LNCaP clone FGC (cell line): ENCODE measurements at regions not wholly inside any gene's neighbourhood (a gene's known extent, or its start where the extent isn't known, plus 50 kb on each side); places are given as distances from the start of the nearest gene placed in this dataset.
A peak's percentile ranks its signal among the peaks of the same experiment; 100 is the strongest.

Experiments
- DNase-seq: peaks from one replicate; pipeline ENCODE4 v3.0.0-alpha.2; 2011; ENCODE audit warnings: low read depth
- H3K4me3 ChIP-seq: 2 replicates; pipeline ENCODE4 v1.5.1; 2011; ENCODE audit warnings: mild to moderate bottlenecking, low read depth, low read length, control low read depth
- CTCF ChIP-seq: IDR thresholded peaks from 2 replicates; pipeline ENCODE4 v1.5.1; 2012; ENCODE audit warnings: mild to moderate bottlenecking; ENCODE audit not compliant: control insufficient read depth, insufficient read depth; ENCODE audit errors: extremely low read depth

GRCh38 chr7:9250876-9251275 lies 817.5 kb downstream of the NXPH1 start:
- H3K4me3 ChIP-seq = no peak overlapping the region
- no peak for DNase-seq
- no peak for TF ChIP-seq CTCF

GRCh38 chr7:9264395-9264794 lies 831.0 kb downstream of the NXPH1 start:
- H3K4me3 ChIP-seq = no peak overlapping the region
- peak; percentile 2 for DNase-seq
- TF ChIP-seq CTCF = peak; percentile 48

GRCh38 chr7:9280088-9280487 lies 846.7 kb downstream of the NXPH1 start:
- DNase-seq = no peak
- no peak for TF ChIP-seq CTCF
- H3K4me3 ChIP-seq = no peak overlapping the region

GRCh38 chr7:9283246-9283645 lies 849.8 kb downstream of the NXPH1 start:
- TF ChIP-seq CTCF = no peak
- H3K4me3 ChIP-seq = no peak overlapping the region
- DNase-seq = no peak

- no peak for TF ChIP-seq CTCF
- no peak overlapping the region for H3K4me3 ChIP-seq
- DNase-seq = no peak
Measured at GRCh38 chr7:9302436-9302835, 869.0 kb downstream of the NXPH1 start.

- no peak overlapping the region for H3K4me3 ChIP-seq
- no peak for TF ChIP-seq CTCF
- no peak for DNase-seq
Measured at GRCh38 chr7:9307131-9307530, 873.7 kb downstream of the NXPH1 start.

- no peak overlapping the region for H3K4me3 ChIP-seq
- DNase-seq = peak; percentile 50
- no peak for TF ChIP-seq CTCF
Measured at GRCh38 chr7:9324513-9324912, 891.1 kb downstream of the NXPH1 start.
